VCaP (cell line): ENCODE measurements at regions not wholly inside any gene's neighbourhood (a gene's known extent, or its start where the extent isn't known, plus 50 kb on each side); places are given as distances from the start of the nearest gene placed in this dataset.

Experiments used
- H3K27ac ChIP-seq: fragments of 450-650 bp; 2 replicates; pipeline ENCODE4 v1.5.1; 2017
- CTCF ChIP-seq: fragments of 450-650 bp; conservative IDR thresholded peaks from 2 replicates; pipeline ENCODE4 v1.5.1; 2017; ENCODE audit warnings: mild to moderate bottlenecking, moderate library complexity

DNA sequence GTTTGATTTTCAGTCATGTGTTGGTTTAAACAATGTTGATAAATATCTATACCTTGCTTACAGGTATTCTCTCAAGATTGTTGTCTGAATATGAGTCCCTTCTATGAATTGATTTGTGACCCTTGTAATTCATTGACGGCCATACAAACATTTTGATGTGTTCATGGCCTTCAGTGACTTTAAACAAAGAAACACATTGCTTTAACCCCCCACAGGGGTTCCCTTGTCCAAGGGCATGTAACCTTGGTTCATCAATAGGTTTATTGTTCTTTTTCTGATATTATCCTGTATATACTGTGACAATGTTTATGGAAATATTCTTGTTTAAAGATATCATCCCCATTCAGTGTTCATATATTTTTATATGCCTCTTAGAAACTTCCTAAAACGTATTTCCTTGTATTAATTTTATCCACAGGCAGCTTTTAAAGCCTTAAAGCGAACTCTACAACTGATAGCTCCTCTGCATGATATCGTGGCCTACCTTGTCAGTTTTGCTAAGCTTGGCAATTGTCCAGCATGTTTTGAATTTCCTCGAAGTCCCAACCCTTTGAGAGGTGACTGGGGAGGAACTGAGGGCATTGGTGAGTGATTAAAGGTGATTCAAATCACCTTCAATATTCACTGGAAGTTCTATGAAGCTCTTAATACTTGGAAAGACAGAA, 87.0 kb downstream of the CD164 start:
- no peak for TF ChIP-seq CTCF
- H3K27ac ChIP-seq: peak overlapping the region; percentile 84

DNA sequence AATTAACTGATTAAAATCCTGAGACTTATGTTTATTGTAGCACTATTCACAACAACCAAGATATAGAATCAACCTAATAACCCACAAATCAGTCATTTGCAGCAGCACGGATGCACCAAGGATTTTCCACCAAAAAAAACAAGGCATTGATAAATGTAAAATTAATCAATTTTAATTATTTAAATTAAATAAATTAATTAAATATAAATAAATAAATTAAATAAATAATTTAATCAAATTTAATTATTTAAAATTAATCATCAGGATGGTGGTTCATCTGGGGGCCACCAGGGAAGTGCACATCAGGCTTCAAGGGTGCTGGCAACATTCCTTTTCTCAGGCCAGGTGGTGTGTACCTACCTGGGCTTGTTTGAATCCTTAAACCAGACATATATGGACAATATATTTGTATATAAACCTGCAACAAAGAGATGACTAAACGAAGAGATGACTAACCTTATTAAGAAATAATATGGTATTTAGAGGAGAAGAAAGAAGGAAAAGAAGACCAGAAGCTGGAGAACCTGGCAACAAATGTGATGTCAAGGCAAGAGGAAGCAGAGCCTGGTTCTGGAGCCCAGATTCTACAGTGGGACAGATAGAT, 89.2 kb downstream of the CD164 start:
- H3K27ac ChIP-seq: no peak overlapping the region
- TF ChIP-seq CTCF: no peak

GRCh38 chr6:109292420-109292819, 89.8 kb downstream of the CD164 start:
- no peak for TF ChIP-seq CTCF
- H3K27ac ChIP-seq: no peak overlapping the region

DNA sequence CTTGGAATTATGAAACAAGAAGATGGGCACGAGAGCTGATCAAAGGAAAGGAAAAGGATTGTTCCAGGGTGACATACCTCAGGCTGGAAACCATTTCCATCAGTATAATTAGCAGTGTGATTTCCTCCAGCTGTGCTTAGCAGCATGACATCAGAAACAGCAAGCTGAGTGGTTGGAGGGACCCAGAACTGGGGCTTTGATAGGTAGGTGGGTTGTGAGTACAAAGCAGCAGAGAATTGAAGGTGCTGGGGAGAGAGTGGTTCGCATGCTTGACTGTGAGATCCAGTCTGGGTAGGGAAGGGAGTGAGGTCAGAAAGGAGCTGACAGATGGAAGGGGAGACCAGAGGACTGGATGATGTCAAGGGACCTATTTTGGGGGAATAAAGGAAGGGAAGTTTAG, 90.4 kb downstream of the CD164 start:
- H3K27ac ChIP-seq: no peak overlapping the region
- TF ChIP-seq CTCF: no peak

- H3K27ac ChIP-seq: no peak overlapping the region
- no peak for TF ChIP-seq CTCF
These were observed 91.9 kb downstream of the CD164 start for GRCh38 chr6:109290143-109290931.

DNA sequence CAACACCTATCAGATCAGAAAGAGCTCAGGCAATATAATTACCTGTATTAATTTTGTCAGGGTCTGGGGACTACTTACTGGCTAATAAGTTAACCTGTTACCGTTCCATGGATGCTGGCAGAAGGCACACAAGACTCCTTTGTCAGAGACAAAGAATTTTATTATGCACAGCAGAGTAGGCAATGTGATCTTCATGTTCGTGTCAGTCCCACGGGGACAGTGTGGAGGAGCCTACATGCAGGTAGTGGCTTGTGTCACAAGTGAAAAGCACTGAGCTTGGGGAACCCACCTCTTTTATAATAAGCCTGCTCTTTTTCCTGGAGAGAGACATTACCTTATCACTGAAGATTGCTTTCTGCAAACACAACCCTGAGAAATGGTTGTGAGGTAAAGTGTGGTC, 96.9 kb downstream of the CD164 start:
- no peak overlapping the region for H3K27ac ChIP-seq
- TF ChIP-seq CTCF: no peak

- H3K27ac ChIP-seq: no peak overlapping the region
- TF ChIP-seq CTCF: no peak
These were observed 97.6 kb downstream of the CD164 start for GRCh38 chr6:109284675-109285074.
